ENCODE measurements at regions not wholly inside any gene's neighbourhood (a gene's known extent, or its start where the extent isn't known, plus 50 kb on each side); places are given as distances from the start of the nearest gene placed in this dataset.
"Not testable (repeated sequence)": the region's sequence is repeated elsewhere in the genome, so short reads cannot be mapped to it uniquely, and the experiment has no call there.

DNA sequence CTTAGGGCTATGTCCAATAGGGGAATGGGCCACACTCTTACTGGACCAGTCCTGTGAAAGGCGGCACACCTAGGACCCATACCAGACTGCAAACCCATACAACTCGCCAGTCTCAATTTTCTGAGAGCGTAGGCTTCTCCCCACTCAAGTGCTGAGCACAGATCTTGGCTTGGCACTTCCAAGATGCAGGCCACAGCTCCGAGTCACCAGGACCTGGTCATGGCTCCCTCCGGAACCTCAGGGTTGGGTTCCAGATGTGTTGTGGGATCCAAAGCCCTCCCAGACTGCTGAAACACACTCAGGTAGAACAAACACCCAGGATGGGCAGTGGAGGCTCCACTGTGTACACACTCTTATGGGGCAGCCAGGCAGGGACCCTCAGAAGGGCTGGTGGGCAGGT, 103.3 kb downstream of the TMEM144 start:
- Mint-ChIP-seq H3K27ac (no peak overlapping the region), H3K9me3 (no peaks in the 10 kb centered on the region), H3K4me3 (no peak overlapping the region), H3K4me1 (no peaks in the 10 kb centered on the region), H3K27me3 (no peaks in the 10 kb centered on the region)
- no peak for DNase-seq
- ATAC-seq = no peak

DNA sequence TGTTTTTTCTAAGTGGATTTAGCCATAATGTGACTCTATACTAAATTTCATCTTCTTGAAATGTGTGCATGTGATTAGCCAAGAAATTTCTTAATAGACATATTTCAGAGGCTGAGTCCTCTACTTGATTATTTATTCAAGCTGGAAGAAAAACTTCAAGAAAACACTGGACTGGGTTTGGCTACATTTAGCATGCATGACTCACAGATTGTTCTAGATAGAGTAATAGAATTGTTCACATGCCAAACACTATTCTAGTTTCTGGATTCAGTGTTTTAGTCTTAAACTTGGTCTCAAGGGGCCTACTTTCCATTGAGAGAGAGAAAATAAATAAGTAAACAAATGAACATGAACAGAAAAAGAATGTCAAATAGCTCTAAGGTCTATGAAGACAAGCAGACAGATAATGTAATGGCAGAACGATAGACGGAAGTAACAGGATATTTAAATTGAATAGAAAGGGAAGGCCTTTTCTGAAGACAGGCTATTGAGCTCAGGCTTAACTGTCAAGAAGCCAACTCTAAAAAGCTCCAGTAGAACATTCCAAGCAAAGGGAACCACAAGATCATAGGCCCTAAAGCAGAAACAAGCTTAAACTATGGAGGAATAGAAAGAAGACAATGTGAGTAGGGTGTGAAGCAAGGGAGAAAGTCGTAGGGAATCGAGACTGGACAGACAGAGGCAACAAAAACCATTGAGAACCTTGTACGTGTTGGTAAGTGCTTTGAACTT, 104.6 kb downstream of the TMEM144 start:
- Mint-ChIP-seq H3K4me1 (no peaks in the 10 kb centered on the region), H3K4me3 (no peak overlapping the region), H3K27ac (no peak overlapping the region), H3K27me3 (no peaks in the 10 kb centered on the region), H3K9me3 (no peaks in the 10 kb centered on the region)
- ATAC-seq = no peak
- DNase-seq = no peak

DNA sequence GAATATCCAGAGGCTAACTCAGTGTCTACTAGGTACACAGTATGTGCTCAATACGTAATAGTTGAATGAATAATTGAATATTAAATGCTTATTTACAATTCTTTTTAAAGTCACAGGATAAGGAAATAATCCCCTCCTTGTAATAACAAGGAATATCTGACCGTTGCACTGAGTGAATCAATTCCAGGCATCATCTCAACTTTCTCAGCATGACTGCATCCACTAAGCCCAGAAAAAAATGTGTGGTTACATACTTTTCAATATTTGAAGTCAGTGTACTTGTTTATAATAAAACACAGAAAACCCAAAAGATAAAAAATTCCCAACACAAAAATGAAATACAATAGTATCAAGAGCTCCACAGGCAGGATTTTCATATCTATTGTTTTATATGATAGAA, 105.4 kb downstream of the TMEM144 start:
- Mint-ChIP-seq H3K4me3 (no peak overlapping the region), H3K27ac (no peak overlapping the region), H3K9me3 (no peaks in the 10 kb centered on the region), H3K27me3 (no peaks in the 10 kb centered on the region), H3K4me1 (no peaks in the 10 kb centered on the region)
- ATAC-seq (no peak), DNase-seq (no peak)

- Mint-ChIP-seq H3K27me3 (no peaks in the 10 kb centered on the region), H3K27ac (no peak overlapping the region), H3K4me3 (no peak overlapping the region), H3K9me3 (no peaks in the 10 kb centered on the region), H3K4me1 (no peaks in the 10 kb centered on the region)
- DNase-seq (no peak), ATAC-seq (no peak)
These were observed 106.0 kb downstream of the TMEM144 start for GRCh38 chr4:158316264-158316663.

- Mint-ChIP-seq H3K4me1 (no peaks in the 10 kb centered on the region), H3K27ac (no peak overlapping the region), H3K27me3 (no peaks in the 10 kb centered on the region), H3K4me3 (no peak overlapping the region), H3K9me3 (no peaks in the 10 kb centered on the region)
- DNase-seq = no peak
- ATAC-seq = no peak
These were observed 109.6 kb downstream of the TMEM144 start for GRCh38 chr4:158319880-158320279.

- no peaks in the 10 kb centered on the region for H3K27me3 Mint-ChIP-seq
- no peak for ATAC-seq
- no peaks in the 10 kb centered on the region for H3K9me3 Mint-ChIP-seq
- DNase-seq = no peak
- no peak overlapping the region for H3K4me3 Mint-ChIP-seq
- H3K4me1 Mint-ChIP-seq = no peaks in the 10 kb centered on the region
- H3K27ac Mint-ChIP-seq = peak overlapping the region in 1 of 2 donors; percentile 5
These were observed 111.8 kb downstream of the TMEM144 start for GRCh38 chr4:158322109-158322508.

DNA sequence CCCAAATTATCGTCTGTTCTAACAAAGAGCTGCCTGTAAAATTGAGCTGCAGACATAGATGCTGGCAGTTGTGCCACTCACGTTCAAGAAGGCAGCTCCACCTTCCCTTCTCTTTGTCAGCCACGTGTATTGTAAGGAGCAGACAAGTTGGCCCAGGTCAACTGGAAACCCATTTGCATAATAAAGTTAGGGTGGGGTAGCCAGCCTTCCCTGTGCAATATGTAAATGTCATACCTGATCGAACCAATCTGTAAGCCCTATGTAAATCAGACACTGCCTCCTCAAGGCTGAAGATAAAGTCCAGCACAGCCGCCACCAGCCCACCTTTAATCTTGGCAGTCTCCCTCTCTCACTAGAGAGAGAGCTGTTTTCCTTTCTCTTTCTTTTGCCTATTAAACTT, 117.2 kb downstream of the TMEM144 start:
- no peak overlapping the region for H3K4me3 Mint-ChIP-seq
- H3K4me1 Mint-ChIP-seq = no peaks in the 10 kb centered on the region
- ATAC-seq (no peak), DNase-seq (no peak)
- H3K27me3 Mint-ChIP-seq = no peaks in the 10 kb centered on the region
- peaks cover 0 to 4% of the 10 kb centered on the region in 2 donors for H3K9me3 Mint-ChIP-seq
- no peak overlapping the region for H3K27ac Mint-ChIP-seq

DNA sequence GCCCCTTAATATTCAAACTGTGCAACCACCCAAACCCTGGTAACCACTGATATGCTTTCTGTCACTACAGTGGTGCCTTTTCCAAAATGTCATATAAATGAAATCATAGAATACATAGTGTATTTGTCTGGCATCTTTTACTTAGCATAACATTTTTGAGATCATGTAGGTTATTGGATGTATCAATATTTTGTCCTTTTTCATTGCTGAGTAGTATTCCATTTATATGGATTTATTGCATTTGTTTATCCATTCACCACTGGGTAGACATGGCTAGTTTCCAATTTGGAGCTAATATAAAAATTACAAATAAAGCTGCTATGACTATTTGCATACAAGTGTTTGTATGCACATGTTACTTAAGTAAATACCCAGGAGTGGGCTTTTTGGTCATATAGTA, 121.6 kb downstream of the TMEM144 start:
- H3K4me3 Mint-ChIP-seq = no peak overlapping the region
- no peaks in the 10 kb centered on the region for H3K4me1 Mint-ChIP-seq
- peaks cover 0 to 4% of the 10 kb centered on the region in 2 donors for H3K9me3 Mint-ChIP-seq
- DNase-seq (no peak), ATAC-seq (no peak)
- H3K27ac Mint-ChIP-seq = no peak overlapping the region
- H3K27me3 Mint-ChIP-seq = no peaks in the 10 kb centered on the region

- no peak overlapping the region for H3K4me3 Mint-ChIP-seq
- ATAC-seq (no peak), DNase-seq (no peak)
- H3K27ac Mint-ChIP-seq = no peak overlapping the region
- H3K27me3 Mint-ChIP-seq = no peaks in the 10 kb centered on the region
- H3K4me1 Mint-ChIP-seq = no peaks in the 10 kb centered on the region
- H3K9me3 Mint-ChIP-seq = peaks cover 0 to 4% of the 10 kb centered on the region in 2 donors
These were observed 123.5 kb downstream of the TMEM144 start for GRCh38 chr4:158333820-158334219.

GRCh38 chr4:158341896-158342295, 131.6 kb downstream of the TMEM144 start:
- H3K9me3 Mint-ChIP-seq = no peaks in the 10 kb centered on the region

GRCh38 chr4:158346576-158346975, 136.3 kb downstream of the TMEM144 start:
- no peak overlapping the region for H3K4me3 Mint-ChIP-seq
- H3K4me1 Mint-ChIP-seq = no peaks in the 10 kb centered on the region
- ATAC-seq = no peak
- no peak for DNase-seq
- no peaks in the 10 kb centered on the region for H3K9me3 Mint-ChIP-seq
- H3K27me3 Mint-ChIP-seq = peaks cover 4% of the 10 kb centered on the region
- H3K27ac Mint-ChIP-seq = no peak overlapping the region

More at GRCh38 chr4:158341896-158342295, 131.6 kb downstream of the TMEM144 start:
- no peaks in the 10 kb centered on the region for H3K4me1 Mint-ChIP-seq
- no peak overlapping the region for H3K4me3 Mint-ChIP-seq
- no peak overlapping the region for H3K27ac Mint-ChIP-seq
- DNase-seq = no peak
- ATAC-seq = no peak
- H3K27me3 Mint-ChIP-seq = no peaks in the 10 kb centered on the region

- no peak overlapping the region for H3K27ac Mint-ChIP-seq
- H3K27me3 Mint-ChIP-seq = peaks cover 13% of the 10 kb centered on the region
- DNase-seq = no peak
- H3K9me3 Mint-ChIP-seq = no peaks in the 10 kb centered on the region
- ATAC-seq = no peak
- no peak overlapping the region for H3K4me3 Mint-ChIP-seq
- H3K4me1 Mint-ChIP-seq = no peaks in the 10 kb centered on the region
These were observed 137.3 kb downstream of the TMEM144 start for GRCh38 chr4:158347556-158347955.

DNA sequence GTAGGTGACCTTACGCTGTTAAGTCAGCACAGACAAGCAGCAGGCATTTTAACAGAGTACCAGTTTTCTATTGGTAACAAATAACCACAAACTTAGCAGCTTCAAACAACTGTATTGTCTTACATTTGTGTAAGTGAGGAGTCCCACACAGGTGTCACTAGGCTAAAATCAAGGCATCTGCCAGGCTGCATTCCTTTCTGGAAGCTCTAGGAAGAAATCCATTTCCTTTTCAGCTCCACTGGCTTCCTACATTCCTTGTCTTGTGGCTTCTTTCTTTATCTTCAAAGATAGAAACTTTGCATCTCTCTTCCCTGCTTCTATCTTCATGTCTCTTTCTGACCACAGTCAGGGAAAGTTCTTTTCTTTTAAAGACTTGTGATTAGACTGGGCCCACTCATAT, 139.9 kb downstream of the TMEM144 start:
- H3K27ac Mint-ChIP-seq = no peak overlapping the region
- no peak for ATAC-seq

DNA sequence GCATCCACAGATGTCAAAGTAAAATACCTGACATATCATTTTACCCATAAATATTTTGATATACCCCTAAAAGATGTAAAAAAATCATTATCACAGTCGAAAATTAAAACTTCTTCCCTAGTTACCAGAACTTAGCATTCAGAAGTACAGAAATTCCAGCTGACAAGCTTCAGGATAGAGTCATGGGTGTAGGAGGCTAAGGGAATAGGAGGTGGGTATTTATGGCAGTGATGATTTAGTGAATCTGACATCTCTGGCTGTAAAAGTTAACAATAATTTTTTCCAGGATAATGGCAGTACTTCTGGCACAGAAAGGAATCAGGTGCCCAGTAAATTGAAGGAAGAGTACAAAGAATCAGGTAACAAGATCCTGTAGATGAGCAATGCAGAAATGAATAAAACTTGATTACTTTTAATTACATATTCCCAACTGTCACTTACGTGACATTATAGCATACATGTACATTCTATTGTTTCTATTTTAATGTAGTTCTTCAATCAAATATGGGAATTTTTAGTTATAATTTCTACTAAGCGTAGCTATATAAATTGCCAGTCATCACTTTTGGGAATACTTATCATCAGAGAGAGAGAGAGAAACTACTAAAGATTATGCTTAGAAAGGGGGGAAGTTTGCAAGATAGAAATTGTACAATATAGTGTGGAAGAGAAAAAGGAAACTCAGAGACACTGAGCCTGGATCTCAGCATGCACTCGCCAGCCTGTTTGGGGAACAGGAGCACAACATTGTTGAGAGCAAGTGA, 143.4 kb downstream of the TMEM144 start:
- no peaks in the 10 kb centered on the region for H3K4me1 Mint-ChIP-seq
- DNase-seq (no peak), ATAC-seq (no peak)
- H3K9me3 Mint-ChIP-seq = peaks cover 6 to 10% of the 10 kb centered on the region in 2 donors
- no peak overlapping the region for H3K4me3 Mint-ChIP-seq
- H3K27ac Mint-ChIP-seq = no peak overlapping the region
- peaks cover 20% of the 10 kb centered on the region for H3K27me3 Mint-ChIP-seq

More for the DNA sequence above, 139.9 kb downstream of the TMEM144 start:
- Mint-ChIP-seq H3K4me3 (no peak overlapping the region), H3K9me3 (no peaks in the 10 kb centered on the region), H3K27me3 (peaks cover 13% of the 10 kb centered on the region), H3K4me1 (no peaks in the 10 kb centered on the region)
- no peak for DNase-seq

GRCh38 chr4:158356301-158356700, 146.0 kb downstream of the TMEM144 start:
- no peak overlapping the region for H3K27ac Mint-ChIP-seq
- peaks cover 6 to 10% of the 10 kb centered on the region in 2 donors for H3K9me3 Mint-ChIP-seq
- no peaks in the 10 kb centered on the region for H3K4me1 Mint-ChIP-seq
- H3K27me3 Mint-ChIP-seq = peaks cover 19% of the 10 kb centered on the region
- no peak overlapping the region for H3K4me3 Mint-ChIP-seq
- ATAC-seq = no peak
- no peak for DNase-seq

DNA sequence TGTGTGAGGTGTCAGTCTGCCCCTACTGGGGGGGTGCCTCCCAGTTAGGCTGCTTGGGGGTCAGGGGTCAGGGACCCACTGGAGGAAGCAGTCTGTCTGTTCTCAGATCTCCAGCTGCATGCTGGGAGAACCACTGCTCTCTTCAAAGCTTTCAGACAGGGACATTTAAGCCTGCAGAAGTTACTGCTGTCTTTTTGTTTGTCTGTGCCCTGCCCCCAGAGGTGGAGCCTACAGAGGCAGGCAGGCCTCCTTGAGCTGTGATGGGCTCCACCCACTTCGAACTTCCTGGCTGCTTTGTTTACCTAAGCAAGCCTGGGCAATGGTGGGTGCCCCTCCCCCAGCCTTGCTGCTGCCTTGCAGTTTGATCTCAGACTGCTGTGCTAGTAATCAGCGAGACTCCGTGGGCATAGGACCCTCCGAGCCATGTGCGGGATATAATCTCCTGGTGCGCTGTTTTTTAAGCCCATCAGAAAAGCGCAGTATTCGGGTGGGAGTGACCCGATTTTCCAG, 153.7 kb upstream of the RXFP1 start:
- not testable (repeated sequence) for H3K27me3 Mint-ChIP-seq, H3K4me3 Mint-ChIP-seq, DNase-seq, H3K27ac Mint-ChIP-seq, H3K4me1 Mint-ChIP-seq, ATAC-seq
- peaks cover 18 to 21% of the 10 kb centered on the region in 2 donors for H3K9me3 Mint-ChIP-seq
